Choroid plexus epithelial cell (primary cell): ENCODE measurements at regions not wholly inside any gene's neighbourhood (a gene's known extent, or its start where the extent isn't known, plus 50 kb on each side); places are given as distances from the start of the nearest gene placed in this dataset.

Source experiments
- DNase-seq: peaks from one replicate; pipeline ENCODE4 v3.0.0-alpha.2; 2010; ENCODE audit warnings: low read depth
- H3K4me3 ChIP-seq: 2 replicates; pipeline ENCODE4 v1.5.1; 2011; ENCODE audit warnings: low read depth, mild to moderate bottlenecking, control low read depth, low read length, moderate library complexity
- CTCF ChIP-seq: conservative IDR thresholded peaks from 2 replicates; pipeline ENCODE4 v1.5.1; 2011; ENCODE audit warnings: low read depth, mild to moderate bottlenecking, control low read depth, inconsistent platforms, low read length, moderate library complexity

GRCh38 chr9:107874591-107875369 lies 385.2 kb upstream of the KLF4 start:
- H3K4me3 ChIP-seq = no peak overlapping the region
- no peak for TF ChIP-seq CTCF
- no peak for DNase-seq

DNA sequence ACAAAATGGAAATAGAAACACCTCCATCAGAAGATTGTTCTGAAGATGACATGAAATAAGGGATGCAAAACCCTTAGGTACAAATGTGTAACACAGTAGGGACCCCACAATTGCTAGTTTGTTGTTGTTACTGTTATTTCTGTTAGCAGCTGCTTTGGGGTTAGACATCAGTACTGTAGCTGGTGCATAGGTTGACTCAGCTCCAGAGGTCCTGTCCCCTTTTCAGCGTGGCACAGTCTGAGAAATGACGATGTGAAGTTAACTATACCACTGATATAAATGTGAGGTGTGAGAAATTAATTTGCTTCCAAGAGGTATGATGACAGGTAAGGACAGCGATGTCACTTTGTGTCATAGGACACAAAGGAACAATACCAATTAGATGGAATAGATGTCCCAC lies 384.6 kb upstream of the KLF4 start:
- TF ChIP-seq CTCF = no peak
- DNase-seq = no peak
- no peak overlapping the region for H3K4me3 ChIP-seq

DNA sequence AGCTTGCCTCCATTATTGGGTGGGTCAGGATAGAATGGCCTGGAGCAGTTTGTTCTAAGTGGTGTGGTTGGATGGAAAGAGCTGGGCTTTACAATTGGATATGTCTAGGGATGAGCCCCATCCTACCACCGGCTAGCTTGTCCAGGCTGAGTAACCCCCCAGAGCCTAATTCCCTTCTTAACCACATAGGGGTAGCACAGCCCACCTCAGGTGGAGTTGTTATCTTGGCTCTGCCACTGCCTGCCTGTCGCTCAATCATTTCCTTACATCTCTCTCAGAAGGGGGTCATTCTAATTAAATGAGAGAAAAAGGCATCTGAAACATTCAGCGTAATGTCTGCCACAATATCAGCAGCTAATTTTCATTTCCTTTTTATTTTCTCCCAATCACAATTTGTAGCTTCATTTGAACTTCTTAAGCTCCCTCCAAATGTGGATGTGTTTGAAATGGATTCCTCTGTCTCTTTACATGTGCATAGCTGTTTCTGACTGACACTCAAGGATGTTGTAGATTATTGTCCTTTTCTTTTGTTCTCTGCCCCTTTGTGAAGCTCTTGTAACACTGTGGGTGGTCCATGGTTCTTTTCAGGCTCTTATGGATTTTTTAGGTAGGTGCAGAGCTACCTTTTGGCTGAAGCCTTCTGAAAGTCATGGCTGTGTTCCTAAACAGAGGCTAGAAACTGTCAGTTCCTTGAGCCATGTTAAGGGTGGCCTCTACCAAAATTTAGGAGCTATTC lies 383.1 kb upstream of the KLF4 start:
- DNase-seq = no peak
- TF ChIP-seq CTCF = no peak
- no peak overlapping the region for H3K4me3 ChIP-seq

DNA sequence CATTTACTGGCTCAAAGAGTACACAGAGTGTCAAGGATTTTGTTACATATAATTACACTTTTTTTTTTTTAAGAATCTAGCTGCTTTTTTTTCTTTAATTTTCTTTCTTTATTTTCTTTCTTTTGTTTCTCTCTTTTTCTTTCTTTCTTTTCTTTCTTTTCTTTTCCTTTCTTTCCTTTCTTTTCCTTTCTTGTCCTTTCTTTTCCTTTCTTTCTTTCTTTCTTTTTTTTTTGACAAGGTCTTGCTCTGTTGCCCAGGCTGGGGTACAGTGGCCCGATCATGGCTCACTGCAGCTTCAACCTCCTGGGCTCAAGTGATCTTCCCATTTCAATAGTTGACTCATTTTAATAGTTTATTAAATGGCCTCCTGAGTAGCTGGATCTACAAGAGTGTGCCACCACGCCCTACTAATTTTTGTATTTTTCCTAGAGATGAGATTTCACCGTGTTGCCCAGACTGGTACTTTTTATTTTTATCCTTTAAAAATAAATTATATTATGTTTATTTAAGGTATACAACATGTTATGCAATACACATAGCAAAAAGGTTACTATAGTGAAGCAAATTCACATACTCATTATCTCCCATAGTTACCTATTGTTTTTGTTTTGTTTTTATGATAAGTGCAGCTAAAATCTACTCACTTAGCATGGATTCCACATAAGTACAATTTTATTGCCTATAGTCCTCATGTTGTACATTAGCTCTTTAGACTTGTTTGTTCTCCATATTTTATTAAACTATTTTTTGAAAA lies 381.5 kb upstream of the KLF4 start:
- no peak overlapping the region for H3K4me3 ChIP-seq
- TF ChIP-seq CTCF = no peak
- no peak for DNase-seq

GRCh38 chr9:107870221-107870620 lies 380.7 kb upstream of the KLF4 start:
- no peak overlapping the region for H3K4me3 ChIP-seq
- DNase-seq = no peak
- TF ChIP-seq CTCF = no peak

DNA sequence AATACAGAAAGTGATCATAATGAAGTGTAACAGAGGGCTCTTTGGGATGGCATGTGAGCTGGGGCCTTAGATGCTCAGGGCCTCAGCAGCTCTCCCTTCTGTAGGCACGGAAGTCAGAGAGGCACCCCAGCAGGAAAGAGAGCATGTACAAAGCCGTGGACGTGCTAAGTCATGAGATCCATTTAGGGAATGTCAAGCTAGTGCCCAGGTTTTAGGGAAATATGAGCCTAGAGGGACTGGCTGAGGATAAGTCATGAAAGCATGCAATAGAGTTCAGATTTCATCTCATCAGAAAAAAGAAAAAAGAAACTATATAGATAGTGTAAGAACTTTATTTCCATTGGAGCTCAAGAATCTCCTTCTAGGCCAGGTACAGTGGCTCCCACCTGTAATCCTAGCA lies 379.5 kb upstream of the KLF4 start:
- TF ChIP-seq CTCF = no peak
- DNase-seq = no peak
- no peak overlapping the region for H3K4me3 ChIP-seq
